Naive B cell (primary cell): ENCODE measurements at regions not wholly inside any gene's neighbourhood (a gene's known extent, or its start where the extent isn't known, plus 50 kb on each side); places are given as distances from the start of the nearest gene placed in this dataset.

Source experiments
- ATAC-seq, 2 donors: fragments of 150-1000 bp; cut with Tn5 transposase; 2 replicates each; pipeline ENCODE4 v1.10.0; 2021; ENCODE audit warnings: low read depth in 2 of 2, mild to moderate bottlenecking in 2 of 2, moderate library complexity in 2 of 2
- DNase-seq: peaks from one replicate; pipeline ENCODE4 v3.0.0; 2022
- H3K27ac Mint-ChIP-seq, 6 donors: one replicate each; pipeline ENCODE4 v1.8.0; 2020 to 2022; ENCODE audit warnings: mild to moderate bottlenecking in 6 of 6, mixed read lengths in 6 of 6, moderate library complexity in 5 of 6, inconsistent platforms in 2 of 6
- H3K27me3 Mint-ChIP-seq, 3 donors: one replicate each; pipeline ENCODE4 v1.8.0; 2021 to 2022; ENCODE audit warnings: mixed read lengths in 3 of 3, mild to moderate bottlenecking in 1 of 3
- H3K36me3 Mint-ChIP-seq, 2 donors: one replicate each; pipeline ENCODE4 v1.8.0; 2020 to 2022; ENCODE audit warnings: mixed read lengths in 2 of 2, inconsistent platforms in 1 of 2, mild to moderate bottlenecking in 1 of 2
- H3K4me1 Mint-ChIP-seq, 3 donors: one replicate each; pipeline ENCODE4 v1.8.0; 2020 to 2022; ENCODE audit warnings: mixed read lengths in 3 of 3, inconsistent platforms in 1 of 3, mild to moderate bottlenecking in 1 of 3, moderate library complexity in 1 of 3
- H3K4me3 Mint-ChIP-seq, 8 donors: one replicate each; pipeline ENCODE4 v1.8.0; 2020 to 2022; ENCODE audit warnings: mild to moderate bottlenecking in 8 of 8, mixed read lengths in 8 of 8, moderate library complexity in 8 of 8, inconsistent platforms in 2 of 8
- H3K9me3 Mint-ChIP-seq, 7 donors: one replicate each; pipeline ENCODE4 v1.8.0; 2020 to 2022; ENCODE audit warnings: mixed read lengths in 7 of 7, mild to moderate bottlenecking in 5 of 7, inconsistent platforms in 2 of 7, moderate library complexity in 1 of 7

- Mint-ChIP-seq H3K4me3 (no peak overlapping the region), H3K27me3 (peaks cover 5 to 11% (median 7%) of the 10 kb centered on the region in 3 donors), H3K4me1 (no peaks in the 10 kb centered on the region), H3K27ac (no peak overlapping the region), H3K36me3 (no peaks in the 10 kb centered on the region), H3K9me3 (peaks cover 0 to 13% (median 3%) of the 10 kb centered on the region in 7 donors)
- DNase-seq, result no peak
- no peak for ATAC-seq
Observed at GRCh38 chr2:67566285-67566684, 169.2 kb downstream of the ETAA1 start.

GRCh38 chr2:67566958-67567635 lies 170.0 kb downstream of the ETAA1 start:
- no peak for ATAC-seq
- Mint-ChIP-seq H3K27ac (no peak overlapping the region), H3K4me1 (no peaks in the 10 kb centered on the region), H3K27me3 (peaks cover 3 to 13% (median 5%) of the 10 kb centered on the region in 3 donors), H3K4me3 (peak overlapping the region in 1 of 8 donors; percentile 53), H3K36me3 (no peaks in the 10 kb centered on the region), H3K9me3 (peaks cover 0 to 14% (median 3%) of the 10 kb centered on the region in 7 donors)
- no peak for DNase-seq

GRCh38 chr2:67567886-67568285 lies 170.8 kb downstream of the ETAA1 start:
- Mint-ChIP-seq H3K27me3 (peaks cover under 1 to 21% (median 3%) of the 10 kb centered on the region in 3 donors), H3K36me3 (no peaks in the 10 kb centered on the region), H3K4me1 (no peaks in the 10 kb centered on the region), H3K27ac (no peak overlapping the region), H3K9me3 (peaks cover 0 to 14% (median 3%) of the 10 kb centered on the region in 7 donors), H3K4me3 (no peak overlapping the region)
- ATAC-seq, result no peak
- no peak for DNase-seq

GRCh38 chr2:67570611-67571010 lies 173.5 kb downstream of the ETAA1 start:
- H3K36me3 Mint-ChIP-seq, result no peaks in the 10 kb centered on the region
- H3K9me3 Mint-ChIP-seq, result peaks cover 0 to 14% (median 3%) of the 10 kb centered on the region in 7 donors
- no peak overlapping the region for H3K4me3 Mint-ChIP-seq
- DNase-seq, result no peak
- peaks cover 0 to 22% (median 3%) of the 10 kb centered on the region in 3 donors for H3K27me3 Mint-ChIP-seq
- H3K4me1 Mint-ChIP-seq, result no peaks in the 10 kb centered on the region
- no peak for ATAC-seq
- no peak overlapping the region for H3K27ac Mint-ChIP-seq

- H3K4me3 Mint-ChIP-seq, result no peak overlapping the region
- H3K9me3 Mint-ChIP-seq, result peaks cover 0 to 8% (median 3%) of the 10 kb centered on the region in 7 donors
- DNase-seq (no peak), ATAC-seq (no peak)
- no peaks in the 10 kb centered on the region for H3K36me3 Mint-ChIP-seq
- H3K27ac Mint-ChIP-seq, result no peak overlapping the region
- H3K27me3 Mint-ChIP-seq, result peaks cover 0 to 22% (median under 1%) of the 10 kb centered on the region in 3 donors
- H3K4me1 Mint-ChIP-seq, result no peaks in the 10 kb centered on the region
Observed at GRCh38 chr2:67571785-67572718, 174.9 kb downstream of the ETAA1 start.

GRCh38 chr2:67572721-67573435 lies 175.7 kb downstream of the ETAA1 start:
- Mint-ChIP-seq H3K9me3 (peaks cover 0 to 13% (median 3%) of the 10 kb centered on the region in 7 donors), H3K36me3 (no peaks in the 10 kb centered on the region), H3K4me1 (no peaks in the 10 kb centered on the region), H3K27me3 (peaks cover 0 to 22% (median 0%) of the 10 kb centered on the region in 3 donors), H3K4me3 (no peak overlapping the region), H3K27ac (peak overlapping the region in 1 of 6 donors; percentile 11)
- no peak for DNase-seq
- no peak for ATAC-seq

- Mint-ChIP-seq H3K27me3 (peaks cover 0 to 16% (median 0%) of the 10 kb centered on the region in 3 donors), H3K27ac (no peak overlapping the region), H3K36me3 (no peaks in the 10 kb centered on the region), H3K9me3 (peaks cover 0 to 18% (median 2%) of the 10 kb centered on the region in 7 donors), H3K4me1 (no peaks in the 10 kb centered on the region), H3K4me3 (no peak overlapping the region)
- DNase-seq (no peak), ATAC-seq (no peak)
Observed at GRCh38 chr2:67574230-67574629, 177.1 kb downstream of the ETAA1 start.

GRCh38 chr2:67576226-67576625 lies 179.1 kb downstream of the ETAA1 start:
- no peak for DNase-seq
- H3K4me1 Mint-ChIP-seq, result no peaks in the 10 kb centered on the region
- H3K27ac Mint-ChIP-seq, result no peak overlapping the region
- peaks cover 0 to 18% (median 2%) of the 10 kb centered on the region in 7 donors for H3K9me3 Mint-ChIP-seq
- no peaks in the 10 kb centered on the region for H3K36me3 Mint-ChIP-seq
- no peak overlapping the region for H3K4me3 Mint-ChIP-seq
- no peak for ATAC-seq
- H3K27me3 Mint-ChIP-seq, result peaks cover 0 to 11% (median 0%) of the 10 kb centered on the region in 3 donors

- DNase-seq (no peak), ATAC-seq (no peak)
- peaks cover 0 to 22% (median 3%) of the 10 kb centered on the region in 7 donors for H3K9me3 Mint-ChIP-seq
- peaks cover 0 to 10% (median 0%) of the 10 kb centered on the region in 3 donors for H3K27me3 Mint-ChIP-seq
- H3K27ac Mint-ChIP-seq, result no peak overlapping the region
- peak overlapping the region in 1 of 8 donors; percentile 42 for H3K4me3 Mint-ChIP-seq
- no peaks in the 10 kb centered on the region for H3K4me1 Mint-ChIP-seq
- H3K36me3 Mint-ChIP-seq, result no peaks in the 10 kb centered on the region
Observed at GRCh38 chr2:67576991-67577390, 179.9 kb downstream of the ETAA1 start.

- Mint-ChIP-seq H3K36me3 (peaks cover 0 to under 1% of the 10 kb centered on the region in 2 donors), H3K4me3 (no peak overlapping the region), H3K27me3 (no peaks in the 10 kb centered on the region), H3K4me1 (no peaks in the 10 kb centered on the region), H3K27ac (no peak overlapping the region), H3K9me3 (peaks cover 0 to 42% (median 13%) of the 10 kb centered on the region in 7 donors)
- DNase-seq (no peak), ATAC-seq (no peak)
Observed at GRCh38 chr2:67579216-67579615, 182.1 kb downstream of the ETAA1 start.

GRCh38 chr2:67579806-67580205 lies 182.7 kb downstream of the ETAA1 start:
- Mint-ChIP-seq H3K36me3 (peaks cover 0 to 6% of the 10 kb centered on the region in 2 donors), H3K9me3 (peaks cover 4 to 48% (median 18%) of the 10 kb centered on the region in 7 donors), H3K27ac (no peak overlapping the region), H3K4me1 (no peaks in the 10 kb centered on the region), H3K27me3 (no peaks in the 10 kb centered on the region), H3K4me3 (no peak overlapping the region)
- ATAC-seq, result no peak
- no peak for DNase-seq

- DNase-seq (no peak), ATAC-seq (no peak)
- Mint-ChIP-seq H3K27ac (no peak overlapping the region), H3K36me3 (peaks cover 0 to 14% of the 10 kb centered on the region in 2 donors), H3K9me3 (peaks cover 18 to 68% (median 26%) of the 10 kb centered on the region in 7 donors), H3K27me3 (peaks cover 0 to 4% (median 0%) of the 10 kb centered on the region in 3 donors), H3K4me1 (no peaks in the 10 kb centered on the region), H3K4me3 (no peak overlapping the region)
Observed at GRCh38 chr2:67581751-67582150, 184.6 kb downstream of the ETAA1 start.

GRCh38 chr2:67583185-67583584 lies 186.1 kb downstream of the ETAA1 start:
- Mint-ChIP-seq H3K4me1 (no peaks in the 10 kb centered on the region), H3K4me3 (no peak overlapping the region), H3K27me3 (peaks cover 0 to 4% (median 0%) of the 10 kb centered on the region in 3 donors), H3K27ac (no peak overlapping the region), H3K9me3 (peaks cover 18 to 62% (median 26%) of the 10 kb centered on the region in 7 donors), H3K36me3 (peaks cover 0 to 14% of the 10 kb centered on the region in 2 donors)
- no peak for DNase-seq
- no peak for ATAC-seq
